NCI-H524 treated with DMSO at 0.1 percent for 48 hours (cell line): ENCODE measurements at regions not wholly inside any gene's neighbourhood (a gene's known extent, or its start where the extent isn't known, plus 50 kb on each side); places are given as distances from the start of the nearest gene placed in this dataset.
"Not testable (repeated sequence)": the region's sequence is repeated elsewhere in the genome, so short reads cannot be mapped to it uniquely, and the experiment has no call there.

Source experiments
- DNase-seq: peaks from one replicate; lab custom pipeline; 2025; lab: John Stamatoyannopoulos, UW

- DNase-seq: no peak
These were observed 63.9 kb downstream of the NFKBIZ start for GRCh38 chr3:101913168-101913567.

- not testable (repeated sequence) for DNase-seq
These were observed 68.4 kb downstream of the NFKBIZ start for GRCh38 chr3:101917761-101918160.

- DNase-seq: not testable (repeated sequence)
These were observed 72.9 kb downstream of the NFKBIZ start for GRCh38 chr3:101922151-101922725.

GRCh38 chr3:101924621-101925020 is 75.3 kb downstream of the NFKBIZ start:
- not testable (repeated sequence) for DNase-seq

GRCh38 chr3:101925124-101925523 is 75.8 kb downstream of the NFKBIZ start:
- not testable (repeated sequence) for DNase-seq

- no peak for DNase-seq
These were observed 76.2 kb downstream of the NFKBIZ start for GRCh38 chr3:101925564-101925963.

GRCh38 chr3:101926594-101927105 is 77.3 kb downstream of the NFKBIZ start:
- DNase-seq: no peak

GRCh38 chr3:101928890-101929289 is 79.6 kb downstream of the NFKBIZ start:
- no peak for DNase-seq

- no peak for DNase-seq
These were observed 81.8 kb downstream of the NFKBIZ start for GRCh38 chr3:101931081-101931480.

GRCh38 chr3:101932326-101933068 is 83.2 kb downstream of the NFKBIZ start:
- DNase-seq: no peak

GRCh38 chr3:101936419-101937356 is 87.4 kb downstream of the NFKBIZ start:
- no peak for DNase-seq

GRCh38 chr3:101938262-101938847 is 89.0 kb downstream of the NFKBIZ start:
- DNase-seq: no peak

GRCh38 chr3:101939361-101940049 is 90.2 kb downstream of the NFKBIZ start:
- DNase-seq: no peak

- peak; percentile 13 for DNase-seq
These were observed 91.4 kb downstream of the NFKBIZ start for GRCh38 chr3:101940521-101941317.

- DNase-seq: no peak
These were observed 92.2 kb downstream of the NFKBIZ start for GRCh38 chr3:101941318-101942040.

- no peak for DNase-seq
These were observed 93.0 kb downstream of the NFKBIZ start for GRCh38 chr3:101942356-101942755.

- DNase-seq: peak; percentile 5
These were observed 93.7 kb downstream of the NFKBIZ start for GRCh38 chr3:101943029-101943428.

GRCh38 chr3:101944308-101944707 is 95.0 kb downstream of the NFKBIZ start:
- DNase-seq: no peak

GRCh38 chr3:101945980-101946379 is 96.7 kb downstream of the NFKBIZ start:
- DNase-seq: no peak

GRCh38 chr3:101946906-101947305 is 97.6 kb downstream of the NFKBIZ start:
- DNase-seq: no peak
